Mesendoderm (in vitro differentiated cells): ENCODE measurements at regions not wholly inside any gene's neighbourhood (a gene's known extent, or its start where the extent isn't known, plus 50 kb on each side); places are given as distances from the start of the nearest gene placed in this dataset.

Experiments
- DNase-seq: peaks from one replicate; pipeline ENCODE4 v3.0.0; 2013
- H2AK5ac ChIP-seq: 2 replicates; pipeline ENCODE4 v1.6.1; 2013; ENCODE audit warnings: low read length, inconsistent platforms
- H2BK120ac ChIP-seq: 2 replicates; pipeline ENCODE4 v1.6.1; 2013; ENCODE audit warnings: low read depth, mild to moderate bottlenecking, low read length, moderate library complexity, mixed read lengths
- H2BK15ac ChIP-seq: replicated peaks from 2 replicates; pipeline ENCODE4 v1.6.1; 2013; ENCODE audit warnings: low read depth, mild to moderate bottlenecking, moderate library complexity
- H2BK5ac ChIP-seq: 2 replicates; pipeline ENCODE4 v1.6.1; 2013; ENCODE audit warnings: low read length, inconsistent platforms
- H3K18ac ChIP-seq: 2 replicates; pipeline ENCODE4 v1.6.1; 2013; ENCODE audit warnings: mild to moderate bottlenecking, low read length, mixed read lengths
- H3K23ac ChIP-seq: one replicate; pipeline ENCODE4 v1.6.1; 2013; ENCODE audit warnings: low read length
- H3K27ac ChIP-seq: 2 replicates; pipeline ENCODE4 v1.5.1; 2013; ENCODE audit warnings: low read depth, mild to moderate bottlenecking, inconsistent platforms, low read length, moderate library complexity
- H3K27me3 ChIP-seq: 2 replicates; pipeline ENCODE4 v1.6.1; 2013; ENCODE audit warnings: low read length, control low read depth, mild to moderate bottlenecking, inconsistent platforms; ENCODE audit not compliant: insufficient read depth, poor library complexity
- H3K36me3 ChIP-seq: 2 replicates; pipeline ENCODE4 v1.6.1; 2013; ENCODE audit warnings: low read length, inconsistent platforms; ENCODE audit not compliant: control insufficient read depth, insufficient read depth
- H3K4ac ChIP-seq: one replicate; pipeline ENCODE4 v1.6.1; 2013; ENCODE audit warnings: low read depth, mild to moderate bottlenecking, low read length, moderate library complexity
- H3K4me1 ChIP-seq: 2 replicates; pipeline ENCODE4 v1.6.1; 2013; ENCODE audit warnings: low read depth, low read length, inconsistent platforms; ENCODE audit not compliant: control insufficient read depth
- H3K4me2 ChIP-seq: 2 replicates; pipeline ENCODE4 v1.6.1; 2013; ENCODE audit warnings: low read length
- H3K4me3 ChIP-seq: 2 replicates; pipeline ENCODE4 v1.5.1; 2013; ENCODE audit warnings: mild to moderate bottlenecking, low read length
- H3K56ac ChIP-seq: one replicate; pipeline ENCODE4 v1.6.1; 2013; ENCODE audit warnings: low read length
- H3K79me1 ChIP-seq: 2 replicates; pipeline ENCODE4 v1.6.1; 2013; ENCODE audit warnings: low read length, inconsistent platforms
- H3K79me2 ChIP-seq: 2 replicates; pipeline ENCODE4 v1.6.1; 2013; ENCODE audit warnings: mild to moderate bottlenecking, low read length; ENCODE audit not compliant: control insufficient read depth, insufficient read depth
- H3K9ac ChIP-seq: 2 replicates; pipeline ENCODE4 v1.6.1; 2013; ENCODE audit warnings: low read length, inconsistent platforms
- H4K5ac ChIP-seq: one replicate; pipeline ENCODE4 v1.6.1; 2013; ENCODE audit warnings: low read length
- H4K8ac ChIP-seq: one replicate; pipeline ENCODE4 v1.6.1; 2013; ENCODE audit warnings: low read depth, mild to moderate bottlenecking, control low read depth, low read length, moderate library complexity
- WGBS: extraction: QIAGEN DNeasy Blood & Tissue Kit; methylation state at CpG from one replicate; pipeline ENCODE4 v1.1.7; 2013; ENCODE audit warnings: low lambda C conversion rate, missing lambda C conversion rate; ENCODE audit not compliant: insufficient coverage; ENCODE audit errors: extremely low coverage; 5-methylcytosine and 5-hydroxymethylcytosine counted together

GRCh38 chr10:124280916-124281315 is 137.8 kb downstream of the OAT start:
- Histone ChIP-seq H3K56ac (no peak overlapping the region), H3K27ac (no peak overlapping the region), H2BK5ac (no peak overlapping the region), H2AK5ac (no peak overlapping the region), H3K4me3 (no peak overlapping the region), H2BK15ac (no peak overlapping the region), H3K36me3 (no peaks in the 10 kb centered on the region), H4K8ac (no peak overlapping the region), H3K79me2 (no peaks in the 10 kb centered on the region), H3K4ac (no peak overlapping the region), H3K18ac (no peak overlapping the region), H3K9ac (no peak overlapping the region), H4K5ac (no peak overlapping the region), H2BK120ac (no peak overlapping the region), H3K4me1 (no peaks in the 10 kb centered on the region), H3K27me3 (no peaks in the 10 kb centered on the region), H3K23ac (no peak overlapping the region), H3K79me1 (no peaks in the 10 kb centered on the region), H3K4me2 (no peak overlapping the region)
- WGBS, result no CpG with 5 or more reads among the region's 5 CpGs
- DNase-seq, result no peak

DNA sequence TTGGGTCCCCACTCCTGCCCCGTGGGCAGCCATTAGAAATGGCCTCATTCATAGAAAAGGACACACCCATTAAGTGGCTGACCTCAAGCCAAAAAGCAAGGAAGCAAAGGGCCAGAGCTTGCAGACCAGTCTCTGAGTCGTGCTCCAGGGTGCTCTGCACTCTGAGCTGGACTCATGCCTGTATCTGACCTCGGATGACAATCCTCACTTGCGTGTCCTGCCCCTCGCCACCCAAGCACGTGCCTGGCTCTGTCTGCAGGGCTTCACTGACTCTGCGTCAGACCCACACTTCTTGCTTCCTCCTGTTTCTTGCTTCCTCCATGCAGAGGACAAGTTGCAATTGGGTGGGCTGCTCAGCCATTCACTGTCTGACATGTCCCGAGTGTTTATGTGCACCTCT is 138.8 kb downstream of the OAT start:
- no peak overlapping the region for H2BK5ac ChIP-seq
- no CpG with 5 or more reads among the region's 8 CpGs for WGBS
- no peaks in the 10 kb centered on the region for H3K36me3 ChIP-seq
- H3K4me3 ChIP-seq, result no peak overlapping the region
- no peak overlapping the region for H4K5ac ChIP-seq
- no peak overlapping the region for H2AK5ac ChIP-seq
- H2BK120ac ChIP-seq, result no peak overlapping the region
- no peak overlapping the region for H3K23ac ChIP-seq
- no peak overlapping the region for H3K4ac ChIP-seq
- H3K27ac ChIP-seq, result no peak overlapping the region
- H4K8ac ChIP-seq, result no peak overlapping the region
- no peaks in the 10 kb centered on the region for H3K79me2 ChIP-seq
- no peaks in the 10 kb centered on the region for H3K27me3 ChIP-seq
- H2BK15ac ChIP-seq, result no peak overlapping the region
- H3K79me1 ChIP-seq, result no peaks in the 10 kb centered on the region
- H3K9ac ChIP-seq, result no peak overlapping the region
- no peak for DNase-seq
- H3K4me1 ChIP-seq, result no peaks in the 10 kb centered on the region
- no peak overlapping the region for H3K4me2 ChIP-seq
- no peak overlapping the region for H3K18ac ChIP-seq
- H3K56ac ChIP-seq, result no peak overlapping the region

DNA sequence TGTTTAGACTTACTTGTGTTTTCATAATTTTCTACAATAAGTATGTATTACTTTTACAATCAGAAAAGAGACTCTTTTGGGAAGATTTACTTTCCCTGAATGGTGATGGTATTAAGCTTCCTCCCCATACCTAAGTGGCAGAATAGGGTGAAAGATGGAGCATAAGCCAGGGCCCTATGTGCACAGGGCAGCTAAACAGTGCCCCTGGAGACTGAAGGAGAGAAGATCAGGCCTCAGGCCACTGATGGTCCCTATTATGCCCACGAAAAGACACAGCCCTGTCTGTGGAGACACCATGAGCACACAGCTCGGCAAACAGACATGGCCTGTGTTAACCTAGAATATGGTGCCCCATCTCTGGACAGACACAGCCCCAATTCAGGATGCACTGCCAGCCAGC is 139.4 kb downstream of the OAT start:
- no peak for DNase-seq
- no peak overlapping the region for H3K4me2 ChIP-seq
- H2BK5ac ChIP-seq, result no peak overlapping the region
- H3K23ac ChIP-seq, result no peak overlapping the region
- H3K79me1 ChIP-seq, result no peaks in the 10 kb centered on the region
- no peak overlapping the region for H3K27ac ChIP-seq
- no peak overlapping the region for H3K4ac ChIP-seq
- H4K5ac ChIP-seq, result no peak overlapping the region
- no peak overlapping the region for H3K4me3 ChIP-seq
- H2BK120ac ChIP-seq, result no peak overlapping the region
- no CpG with 5 or more reads among the region's 2 CpGs for WGBS
- no peak overlapping the region for H3K18ac ChIP-seq
- no peak overlapping the region for H3K9ac ChIP-seq
- no peaks in the 10 kb centered on the region for H3K27me3 ChIP-seq
- H2BK15ac ChIP-seq, result no peak overlapping the region
- H3K4me1 ChIP-seq, result no peaks in the 10 kb centered on the region
- H3K36me3 ChIP-seq, result no peaks in the 10 kb centered on the region
- H4K8ac ChIP-seq, result no peak overlapping the region
- no peak overlapping the region for H2AK5ac ChIP-seq
- H3K79me2 ChIP-seq, result no peaks in the 10 kb centered on the region
- no peak overlapping the region for H3K56ac ChIP-seq

DNA sequence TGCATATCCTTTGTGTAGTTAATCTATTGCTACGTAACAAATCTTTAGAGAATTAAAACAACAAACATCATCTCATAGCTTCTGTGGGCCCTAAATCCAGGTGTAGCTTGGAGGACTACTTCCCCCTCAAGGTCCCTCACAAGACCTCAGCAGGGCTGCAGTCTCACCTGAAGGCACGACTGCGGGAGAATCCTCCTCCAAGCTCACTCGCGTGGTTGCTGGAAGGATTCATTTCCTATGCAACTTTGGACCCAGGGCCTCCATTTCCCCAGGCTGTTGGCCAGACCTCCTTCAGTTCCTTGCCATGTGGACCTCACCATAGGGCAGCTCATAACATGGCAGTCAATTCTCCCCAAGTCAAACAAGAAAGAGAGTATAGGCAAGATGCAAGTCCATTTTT is 140.4 kb downstream of the OAT start:
- no peak overlapping the region for H4K8ac ChIP-seq
- no peaks in the 10 kb centered on the region for H3K79me1 ChIP-seq
- WGBS, result no CpG with 5 or more reads among the region's 5 CpGs
- H3K27me3 ChIP-seq, result no peaks in the 10 kb centered on the region
- H3K23ac ChIP-seq, result no peak overlapping the region
- no peak for DNase-seq
- no peak overlapping the region for H3K4me3 ChIP-seq
- H2BK5ac ChIP-seq, result no peak overlapping the region
- H4K5ac ChIP-seq, result no peak overlapping the region
- no peak overlapping the region for H3K9ac ChIP-seq
- H2AK5ac ChIP-seq, result no peak overlapping the region
- no peaks in the 10 kb centered on the region for H3K79me2 ChIP-seq
- no peak overlapping the region for H2BK15ac ChIP-seq
- H3K18ac ChIP-seq, result no peak overlapping the region
- no peak overlapping the region for H2BK120ac ChIP-seq
- no peak overlapping the region for H3K4ac ChIP-seq
- no peaks in the 10 kb centered on the region for H3K4me1 ChIP-seq
- no peak overlapping the region for H3K4me2 ChIP-seq
- no peak overlapping the region for H3K27ac ChIP-seq
- no peaks in the 10 kb centered on the region for H3K36me3 ChIP-seq
- no peak overlapping the region for H3K56ac ChIP-seq

DNA sequence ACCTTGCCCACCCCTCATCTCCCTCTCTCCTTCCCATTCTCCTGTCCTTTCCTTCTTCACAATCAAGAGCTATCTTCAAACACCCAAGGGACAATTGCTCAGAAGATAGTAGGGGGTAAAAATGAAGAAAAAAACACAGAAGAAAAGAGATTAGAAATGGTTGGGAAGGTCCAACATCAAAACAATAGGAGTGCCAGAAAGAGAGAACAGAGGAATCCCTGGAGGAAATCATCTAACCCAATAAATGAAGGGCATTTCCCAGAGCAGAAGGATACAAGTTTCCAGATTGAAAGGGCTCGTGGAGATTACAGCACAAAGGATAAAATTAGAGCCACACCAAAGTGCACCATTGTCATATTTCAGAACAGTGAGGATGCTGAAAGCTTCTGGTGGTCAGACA is 145.6 kb downstream of the OAT start:
- H3K56ac ChIP-seq, result no peak overlapping the region
- no peak overlapping the region for H2BK5ac ChIP-seq

GRCh38 chr10:124271676-124272075 is 147.0 kb downstream of the OAT start:
- no peak overlapping the region for H3K56ac ChIP-seq

More for the DNA sequence above, 145.6 kb downstream of the OAT start:
- Histone ChIP-seq H3K18ac (no peak overlapping the region), H3K79me1 (no peaks in the 10 kb centered on the region), H2AK5ac (no peak overlapping the region), H4K5ac (no peak overlapping the region), H3K9ac (no peak overlapping the region), H3K4ac (no peak overlapping the region), H3K4me1 (no peaks in the 10 kb centered on the region), H2BK15ac (no peak overlapping the region), H3K4me3 (no peak overlapping the region), H2BK120ac (no peak overlapping the region), H3K36me3 (no peaks in the 10 kb centered on the region), H3K23ac (no peak overlapping the region), H3K27ac (no peak overlapping the region), H3K4me2 (no peak overlapping the region), H3K27me3 (no peaks in the 10 kb centered on the region), H4K8ac (no peak overlapping the region), H3K79me2 (no peaks in the 10 kb centered on the region)
- WGBS, result no CpG with 5 or more reads among the region's 1 CpG
- no peak for DNase-seq

More at GRCh38 chr10:124271676-124272075, 147.0 kb downstream of the OAT start:
- H3K36me3 ChIP-seq, result no peaks in the 10 kb centered on the region
- H2BK15ac ChIP-seq, result no peak overlapping the region
- no peak overlapping the region for H2BK5ac ChIP-seq
- no peak overlapping the region for H2BK120ac ChIP-seq
- H3K27me3 ChIP-seq, result no peaks in the 10 kb centered on the region
- no peak overlapping the region for H3K27ac ChIP-seq
- H3K23ac ChIP-seq, result no peak overlapping the region
- no peak overlapping the region for H3K4me3 ChIP-seq
- DNase-seq, result no peak
- no CpG with 5 or more reads among the region's 4 CpGs for WGBS
- no peaks in the 10 kb centered on the region for H3K4me1 ChIP-seq
- H4K5ac ChIP-seq, result no peak overlapping the region
- H3K79me2 ChIP-seq, result no peaks in the 10 kb centered on the region
- no peaks in the 10 kb centered on the region for H3K79me1 ChIP-seq
- H4K8ac ChIP-seq, result no peak overlapping the region
- no peak overlapping the region for H2AK5ac ChIP-seq
- H3K9ac ChIP-seq, result no peak overlapping the region
- H3K18ac ChIP-seq, result no peak overlapping the region
- H3K4me2 ChIP-seq, result no peak overlapping the region
- H3K4ac ChIP-seq, result no peak overlapping the region
